Stimulated activated naive CD4-positive, alpha-beta T cell treated with Interleukin-2 at 50 U/mL for 16 hours (primary cell): ENCODE measurements at regions not wholly inside any gene's neighbourhood (a gene's known extent, or its start where the extent isn't known, plus 50 kb on each side); places are given as distances from the start of the nearest gene placed in this dataset.
"Not testable (repeated sequence)": the region's sequence is repeated elsewhere in the genome, so short reads cannot be mapped to it uniquely, and the experiment has no call there.

Source experiments
- DNase-seq: peaks from one replicate; lab custom pipeline; 2025; lab: John Stamatoyannopoulos, UW

DNA sequence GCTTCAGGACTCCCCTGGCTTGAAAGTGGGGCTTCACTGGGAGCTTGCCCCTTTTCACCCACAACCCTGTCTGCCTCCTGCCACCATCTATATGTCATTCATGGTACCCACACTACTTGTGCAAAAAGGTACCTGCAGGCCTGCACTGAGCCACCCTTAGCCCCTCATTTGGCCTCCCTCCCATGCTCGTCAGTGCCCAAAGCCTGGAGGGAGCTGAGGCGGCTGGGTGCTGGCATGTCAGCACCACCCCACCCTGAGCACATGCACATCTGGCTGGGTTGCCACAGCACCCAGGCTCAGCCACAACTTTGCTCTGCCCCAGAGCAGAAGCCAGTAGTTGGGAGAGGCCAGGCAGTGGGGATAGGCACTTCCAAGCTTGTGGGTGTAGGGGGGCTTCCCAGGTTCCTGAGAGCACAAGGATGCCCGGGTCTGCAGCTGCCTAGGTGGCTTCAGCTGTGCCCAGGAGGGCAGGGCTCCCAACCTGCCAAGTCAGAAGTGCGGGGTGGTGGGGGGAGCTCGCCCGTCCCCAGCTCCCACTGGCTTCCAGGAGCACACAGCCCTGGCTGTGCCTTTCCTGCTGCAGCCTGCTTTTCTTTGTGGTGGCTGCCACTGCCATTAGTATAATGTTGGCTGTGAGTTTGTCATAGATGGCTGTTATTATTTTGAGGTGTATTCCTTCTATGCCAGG lies 1054.6 kb upstream of the EPHA6 start:
- no peak for DNase-seq

DNA sequence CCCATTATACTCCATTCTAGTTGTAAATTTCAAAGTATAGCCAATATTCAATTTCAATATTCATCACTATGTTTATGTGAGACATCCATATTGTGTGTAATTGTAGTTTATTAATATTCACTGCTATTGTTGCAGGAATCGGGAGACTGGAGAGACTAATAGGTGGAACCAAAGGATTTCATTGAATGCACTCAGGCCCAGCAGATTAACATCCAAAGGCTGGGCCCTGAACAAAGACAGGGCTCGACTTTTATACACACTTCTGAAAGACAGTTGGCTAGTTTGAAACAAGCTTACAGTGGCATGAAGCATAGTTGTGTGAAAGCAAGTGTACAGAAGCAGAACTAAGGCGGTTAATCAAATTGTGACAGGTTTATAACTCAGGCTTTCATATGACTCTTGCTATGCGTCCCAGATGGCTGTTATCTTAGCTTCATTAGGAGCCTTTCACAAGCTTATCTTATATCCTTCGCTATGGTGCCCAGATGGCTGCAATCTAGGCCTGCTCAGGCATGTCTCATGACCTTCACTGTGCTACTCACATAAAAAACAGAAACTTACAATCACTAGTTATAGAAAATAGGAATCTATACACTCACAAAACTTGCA lies 1038.8 kb upstream of the EPHA6 start:
- no peak for DNase-seq

DNA sequence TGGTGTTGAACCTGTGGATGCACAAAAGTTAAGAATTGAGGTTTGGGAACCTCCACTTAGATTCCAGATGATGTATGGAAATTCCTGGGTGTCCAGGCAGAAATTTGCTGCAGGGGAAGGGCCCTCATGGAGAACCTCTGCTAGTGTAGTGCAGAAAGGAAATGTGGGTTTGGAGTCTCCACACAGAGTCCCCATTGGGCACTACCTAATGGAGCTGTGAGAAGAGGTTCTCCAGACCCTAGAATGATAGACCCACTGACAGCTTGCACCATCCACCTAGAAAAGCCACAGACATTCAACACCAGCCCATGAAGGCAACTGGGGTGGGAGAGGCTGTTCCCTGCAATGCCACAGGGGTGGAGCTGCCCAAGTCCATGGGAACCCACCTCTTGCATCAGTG lies 1032.8 kb upstream of the EPHA6 start:
- no peak for DNase-seq

DNA sequence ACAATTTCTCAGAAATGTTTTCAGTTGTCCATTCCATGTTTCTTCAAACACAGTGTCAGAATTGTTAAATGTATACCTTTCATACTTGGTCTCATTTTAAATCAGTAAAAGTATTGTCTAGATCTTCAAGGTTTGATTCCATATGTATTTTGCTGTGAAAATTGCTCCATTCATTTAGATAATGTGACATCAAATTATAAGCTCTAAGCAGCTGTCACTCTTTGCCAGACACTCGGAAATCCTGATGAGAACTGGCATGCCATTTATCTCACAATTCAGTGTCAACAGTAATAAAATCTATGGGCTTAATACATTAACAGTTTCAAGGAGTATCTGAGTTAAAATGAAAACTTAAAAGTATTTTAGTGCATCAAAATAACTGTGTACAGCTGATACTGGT lies 1025.3 kb upstream of the EPHA6 start:
- no peak for DNase-seq

DNA sequence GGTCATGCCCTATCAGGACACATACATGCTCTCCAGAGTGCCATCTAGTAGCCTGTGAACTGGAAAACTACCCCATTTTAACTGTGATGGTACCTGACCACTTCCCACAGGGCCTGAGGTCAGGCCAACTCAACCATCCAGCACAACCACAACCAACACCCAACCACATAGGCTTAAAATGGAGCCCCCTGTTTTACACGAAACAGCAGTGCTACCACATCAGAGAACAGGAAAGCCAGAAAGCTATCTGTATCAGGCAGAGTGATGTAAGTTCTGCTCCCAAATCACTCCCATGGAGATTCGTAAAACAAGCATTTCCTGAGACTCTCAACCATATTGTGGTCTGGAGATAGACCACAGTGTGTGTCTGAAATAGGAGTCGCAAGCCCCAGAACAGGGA lies 1017.3 kb upstream of the EPHA6 start:
- DNase-seq, result no peak

DNA sequence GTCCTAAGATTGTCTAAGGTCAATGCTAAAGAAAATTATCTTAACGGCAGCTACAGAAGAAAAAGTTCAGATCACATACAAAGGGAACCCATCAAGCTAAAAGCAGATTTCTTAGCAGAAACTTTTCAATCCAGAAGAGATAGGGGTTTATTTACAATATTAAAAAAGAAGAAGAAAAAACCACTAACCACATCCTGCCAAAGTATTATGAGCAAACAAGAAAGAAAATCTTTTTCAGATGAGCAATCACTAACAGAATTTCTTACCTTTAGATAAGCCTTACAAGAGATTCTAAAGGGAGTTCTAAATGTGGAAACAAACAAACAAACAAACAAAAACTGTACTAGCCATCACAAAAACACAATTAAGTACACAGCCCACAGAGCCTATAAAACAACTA lies 1015.8 kb upstream of the EPHA6 start:
- DNase-seq, result no peak

DNA sequence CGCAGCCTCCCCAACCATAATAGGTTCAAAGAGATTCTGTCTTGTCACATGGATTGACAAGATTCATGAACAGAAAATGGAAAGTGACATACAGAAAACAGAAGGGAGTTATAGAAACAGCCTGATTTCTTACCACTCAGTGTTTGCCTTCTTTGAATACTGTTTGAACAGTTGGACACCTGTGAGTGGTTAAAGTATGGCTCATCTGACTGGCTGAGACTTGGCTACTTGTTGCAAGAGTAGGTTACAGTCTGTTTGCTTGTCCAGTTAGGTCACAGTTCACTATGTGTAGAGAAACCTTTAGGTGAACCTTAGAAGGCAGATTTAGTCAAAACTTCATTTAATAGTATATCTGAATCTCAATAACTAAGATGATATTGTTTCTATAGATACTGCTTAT lies 1003.9 kb upstream of the EPHA6 start:
- DNase-seq, result no peak

DNA sequence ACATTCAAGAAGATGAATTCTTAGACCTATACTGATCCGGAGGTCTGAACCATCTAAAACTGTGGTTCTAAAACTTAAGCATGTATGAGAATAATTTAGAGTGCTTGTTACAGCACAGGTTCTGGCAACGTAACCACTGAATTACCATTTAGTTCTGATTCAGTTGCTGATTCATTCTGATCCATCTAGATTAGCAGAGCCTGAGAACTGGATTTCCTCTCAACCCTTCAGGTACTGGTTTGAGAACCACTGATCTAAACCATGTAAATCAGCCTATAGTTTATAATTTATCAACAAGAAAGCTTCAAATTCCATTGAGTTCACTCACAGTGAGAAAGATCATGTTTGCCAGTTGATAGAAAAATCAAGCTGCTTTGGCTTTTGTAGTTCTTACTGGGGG lies 1001.1 kb upstream of the EPHA6 start:
- DNase-seq, result no peak

DNA sequence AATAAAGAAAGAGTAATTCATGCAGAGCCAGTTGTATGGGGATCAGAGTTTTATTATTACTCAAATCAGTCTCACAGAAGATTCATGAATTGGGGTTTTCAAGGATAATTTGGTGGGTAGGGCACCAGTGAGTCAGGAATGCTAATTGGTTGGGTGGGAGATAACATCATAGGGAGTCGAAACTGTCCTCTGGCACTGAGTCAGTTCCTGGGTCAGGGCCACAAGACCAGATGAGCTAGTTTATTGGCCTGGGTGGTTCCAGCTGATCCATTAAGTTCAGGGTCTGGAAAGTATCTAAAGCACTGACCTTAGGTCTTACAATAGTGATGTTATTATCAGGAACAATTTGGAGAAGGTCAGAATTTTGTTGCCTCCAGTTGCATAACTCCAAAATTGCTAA lies 998.6 kb upstream of the EPHA6 start:
- no peak for DNase-seq

DNA sequence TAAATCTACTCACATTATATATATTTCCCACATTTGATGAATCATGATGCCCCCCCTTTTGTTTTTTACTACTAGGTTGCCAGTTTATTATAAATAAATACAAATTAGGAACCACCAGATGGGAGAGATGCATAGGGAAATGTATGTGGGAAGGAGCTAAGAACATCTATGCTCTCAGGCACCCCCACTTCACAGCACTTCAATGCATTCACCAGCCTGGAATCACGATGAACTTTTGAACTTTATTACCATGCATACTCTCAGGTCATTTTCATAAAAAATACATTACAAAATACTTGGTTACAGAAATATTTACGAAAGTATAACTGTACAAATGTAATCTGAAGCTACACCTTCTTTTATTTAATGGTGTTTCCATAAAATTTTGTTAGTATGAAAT lies 988.0 kb upstream of the EPHA6 start:
- DNase-seq, result no peak

DNA sequence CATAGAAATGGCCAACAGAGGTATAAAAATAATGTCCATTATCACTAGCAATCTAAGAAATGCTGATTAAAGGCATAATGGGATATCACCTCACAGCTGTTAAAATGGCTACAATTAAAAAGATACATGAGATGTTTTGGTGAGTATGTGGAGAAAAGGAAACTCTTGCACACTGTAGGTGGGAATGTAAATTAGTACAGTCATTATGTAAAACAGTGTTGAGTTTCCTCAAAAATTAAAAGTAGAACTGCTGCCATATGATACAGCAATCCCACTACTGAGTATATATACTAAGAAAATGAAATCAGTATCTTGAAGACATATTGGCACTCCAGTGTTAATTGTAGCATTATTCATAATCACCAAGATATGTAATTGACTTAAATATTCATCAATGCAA lies 982.2 kb upstream of the EPHA6 start:
- no peak for DNase-seq

DNA sequence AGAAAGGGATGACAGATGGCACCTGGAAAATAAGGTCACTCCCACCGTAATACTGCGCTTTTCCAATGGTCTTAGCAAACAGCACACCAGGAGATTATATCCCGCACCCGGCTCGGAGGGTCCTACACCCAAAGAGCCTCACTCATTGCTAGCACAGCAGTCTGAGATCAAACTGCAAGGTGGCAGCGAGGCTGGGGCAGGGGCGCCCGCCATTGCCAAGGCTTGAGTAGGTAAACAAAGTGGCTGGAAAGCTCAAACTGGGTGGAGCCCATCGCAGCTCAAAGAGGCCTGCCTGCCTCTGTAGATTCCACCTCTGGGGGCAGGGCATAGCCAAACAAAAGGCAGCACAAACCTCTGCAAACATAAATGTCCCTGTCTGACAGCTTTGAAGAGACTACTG lies 953.8 kb upstream of the EPHA6 start:
- not testable (repeated sequence) for DNase-seq

DNA sequence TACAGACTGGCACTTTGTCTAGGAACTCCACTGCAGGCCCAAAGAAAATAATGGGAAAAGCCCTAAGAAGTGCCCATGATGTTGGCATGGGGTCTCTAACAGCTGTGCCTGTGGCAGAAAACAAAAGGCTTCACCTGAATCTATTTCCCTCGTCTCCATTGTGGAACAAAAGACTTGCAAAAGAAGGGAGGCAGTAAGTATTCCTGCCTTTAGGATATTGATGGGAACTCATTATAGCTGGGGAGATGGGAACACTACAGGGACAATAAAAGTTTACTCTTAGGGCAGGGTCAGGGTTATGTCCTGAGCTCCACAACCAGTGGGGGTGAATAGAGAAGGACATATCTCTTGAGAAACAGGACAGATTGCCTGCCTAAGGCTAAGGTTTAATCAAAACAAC lies 930.6 kb upstream of the EPHA6 start:
- DNase-seq, result no peak

DNA sequence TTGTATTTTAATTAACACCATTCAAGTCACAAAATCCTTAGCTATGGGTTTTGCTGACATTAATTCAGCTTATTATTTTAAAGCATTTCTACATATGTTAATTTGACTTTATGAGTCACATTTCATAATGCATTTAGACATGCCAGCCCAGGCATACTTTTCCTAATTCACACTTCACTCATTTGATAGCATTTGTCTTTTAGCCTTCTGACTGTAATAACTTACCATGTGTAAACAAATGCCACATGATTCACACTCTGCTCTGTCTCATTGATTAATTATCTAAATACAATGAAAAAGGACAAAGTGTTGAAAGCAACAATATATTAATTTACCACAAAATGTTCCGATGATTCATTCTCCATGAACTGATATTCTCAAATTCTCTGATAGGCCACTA lies 927.8 kb upstream of the EPHA6 start:
- no peak for DNase-seq

DNA sequence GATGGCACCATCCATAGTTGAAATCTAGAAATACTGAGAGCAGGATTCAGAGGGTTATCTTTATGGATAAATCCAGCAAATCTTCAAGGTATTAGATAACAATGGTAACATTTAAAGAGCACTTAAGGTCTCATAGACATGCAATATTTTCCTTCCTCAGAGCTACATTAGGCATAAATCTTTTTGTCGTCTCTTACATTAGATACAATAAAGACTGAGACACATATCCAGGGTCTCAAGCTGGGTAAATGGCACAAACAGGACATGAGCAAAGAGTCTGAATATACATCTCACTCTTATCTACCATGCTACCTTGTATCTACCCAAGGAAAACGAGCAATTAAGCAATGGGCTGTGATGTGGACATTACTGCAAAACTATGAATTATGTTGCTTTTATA lies 927.3 kb upstream of the EPHA6 start:
- no peak for DNase-seq

DNA sequence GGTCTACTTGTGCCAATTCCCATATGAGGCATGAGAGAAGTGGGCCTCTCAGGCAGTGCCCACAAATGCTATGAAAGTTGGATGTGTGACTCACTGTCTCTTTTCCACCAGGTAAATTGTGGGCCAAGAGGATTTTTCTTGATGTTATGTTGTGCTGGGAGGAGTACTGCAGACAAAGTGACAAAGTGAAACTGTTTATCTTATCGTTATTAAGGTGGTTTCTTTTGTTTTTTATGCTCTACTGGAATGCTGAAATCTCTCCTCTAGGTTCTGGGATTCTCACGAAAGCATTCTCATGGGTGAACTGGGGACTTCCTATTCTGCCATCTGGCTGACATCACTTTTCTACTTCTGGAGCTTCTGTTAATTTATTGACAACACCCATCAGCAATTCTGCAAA lies 919.6 kb upstream of the EPHA6 start:
- DNase-seq, result no peak

DNA sequence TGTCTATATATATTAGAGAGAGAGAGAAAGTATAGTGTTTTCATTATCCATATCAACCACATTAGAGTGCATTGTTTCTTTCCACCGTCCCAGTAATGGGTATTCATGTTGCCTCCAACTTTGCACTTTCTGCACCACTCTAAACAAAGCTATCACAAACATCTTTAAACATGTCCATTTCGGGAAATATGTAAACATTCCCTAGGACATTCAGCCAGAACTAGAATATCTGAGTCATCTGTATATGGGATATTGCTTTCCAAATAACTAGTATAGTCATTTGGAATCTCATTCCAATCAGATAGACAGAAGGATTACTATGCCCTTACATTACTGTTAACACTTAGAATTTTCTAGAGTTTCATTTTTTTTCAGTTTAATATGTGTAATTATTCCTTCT lies 914.9 kb upstream of the EPHA6 start:
- no peak for DNase-seq

DNA sequence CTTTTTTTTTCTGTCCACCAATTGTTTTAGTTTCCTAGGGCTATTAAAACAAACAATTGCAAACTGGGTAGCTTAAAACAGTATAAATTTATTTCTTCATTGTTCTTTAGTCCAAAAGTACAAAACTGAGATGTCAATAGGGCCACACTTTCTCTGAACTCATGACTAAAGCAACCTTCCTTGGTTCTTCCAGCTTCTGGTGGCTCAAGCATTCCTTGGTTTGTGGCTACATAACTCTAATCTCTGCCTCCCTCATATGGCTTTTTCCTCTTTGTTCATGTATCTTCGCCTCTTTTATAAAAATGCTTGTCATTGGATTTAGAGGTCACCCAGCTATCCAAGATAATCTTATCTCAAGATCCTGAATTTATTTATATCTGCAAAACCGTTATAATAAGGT lies 914.5 kb upstream of the EPHA6 start:
- DNase-seq, result no peak

DNA sequence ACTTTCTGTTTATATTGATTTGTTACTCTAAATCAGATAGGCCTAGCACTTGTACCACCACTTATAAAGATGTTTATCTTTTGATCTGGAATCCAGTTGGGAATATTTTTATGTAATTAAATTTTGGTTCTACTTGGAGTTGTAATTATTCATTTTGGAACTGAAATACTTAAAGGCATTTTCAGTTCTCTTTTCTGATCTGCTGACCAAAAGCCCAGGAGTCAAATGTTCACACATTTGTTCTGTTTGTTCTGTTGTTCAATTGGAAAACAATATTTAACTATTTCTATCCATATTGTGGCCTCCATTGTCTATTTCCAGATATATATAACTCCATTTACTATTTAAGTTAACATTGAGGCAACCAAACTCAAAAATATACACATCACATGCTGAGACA lies 912.4 kb upstream of the EPHA6 start:
- DNase-seq, result no peak

DNA sequence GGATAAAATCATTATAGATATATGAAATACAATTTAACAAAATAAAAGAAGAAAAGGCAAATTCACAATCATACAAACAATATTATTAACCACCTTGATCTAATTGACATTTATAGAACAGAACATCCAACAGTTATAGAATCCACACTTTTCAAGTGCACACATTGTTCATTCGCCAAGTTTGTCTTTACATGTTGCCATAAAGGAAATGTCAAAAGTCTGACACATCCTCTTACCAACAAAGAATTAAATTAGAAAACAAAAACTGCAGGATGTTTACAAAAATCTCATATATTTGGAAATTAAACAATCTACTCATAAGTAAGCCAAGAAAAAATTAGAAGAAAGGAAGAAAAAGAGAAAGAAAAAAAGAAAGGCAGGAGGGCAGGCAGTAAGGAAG lies 909.2 kb upstream of the EPHA6 start:
- DNase-seq, result no peak

DNA sequence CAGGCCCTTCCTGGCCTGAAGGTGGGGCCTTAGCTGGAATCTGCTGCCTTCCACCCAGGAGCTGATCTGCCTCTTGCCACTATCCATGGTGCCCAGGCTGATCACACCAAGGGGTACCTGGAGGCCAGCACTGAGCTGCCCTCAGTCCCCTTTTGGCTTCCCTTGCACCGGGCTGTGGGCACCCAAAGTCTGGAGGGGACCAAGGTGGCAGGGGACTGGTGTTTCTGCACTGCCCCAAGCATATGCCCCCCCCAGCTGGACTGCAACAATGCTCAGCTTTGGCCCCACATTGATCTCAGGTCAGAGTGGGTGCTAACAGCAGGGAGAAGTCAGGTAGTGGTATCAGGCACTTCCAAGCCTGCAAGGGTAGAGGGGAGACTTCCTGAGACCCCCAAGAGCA lies 902.6 kb upstream of the EPHA6 start:
- DNase-seq, result no peak

DNA sequence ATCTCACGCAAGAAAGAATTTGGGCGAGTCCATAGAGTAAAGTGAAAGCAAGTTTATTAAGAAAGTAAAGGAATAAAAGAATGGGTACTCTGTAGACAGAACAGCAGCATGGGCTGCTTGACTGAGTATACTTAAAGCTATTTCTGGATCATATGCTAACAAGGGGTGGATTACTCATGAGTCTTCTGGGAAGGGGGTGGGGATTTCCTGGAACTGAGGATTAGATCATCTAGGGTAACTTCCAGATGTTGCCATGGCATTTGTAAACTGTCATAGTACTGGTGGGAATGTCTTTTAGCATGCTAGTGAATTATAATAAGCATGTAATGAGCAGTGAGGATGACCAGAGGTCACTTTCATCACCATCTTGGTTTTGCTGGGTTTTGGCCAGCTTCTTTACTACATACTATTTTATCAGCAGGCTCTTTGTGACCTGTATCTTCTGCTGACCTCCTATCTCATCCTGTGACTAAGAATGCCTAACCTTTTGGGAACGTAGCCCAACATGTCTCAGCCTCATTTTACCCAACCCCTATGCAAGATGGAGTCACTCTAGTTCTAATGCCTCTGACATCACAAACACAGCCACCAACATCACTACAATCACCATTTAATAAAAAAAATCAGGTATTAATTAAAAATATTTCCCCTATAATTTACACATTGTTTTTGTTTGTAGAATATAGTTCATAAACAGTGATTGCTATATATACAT lies 890.7 kb upstream of the EPHA6 start:
- no peak for DNase-seq

DNA sequence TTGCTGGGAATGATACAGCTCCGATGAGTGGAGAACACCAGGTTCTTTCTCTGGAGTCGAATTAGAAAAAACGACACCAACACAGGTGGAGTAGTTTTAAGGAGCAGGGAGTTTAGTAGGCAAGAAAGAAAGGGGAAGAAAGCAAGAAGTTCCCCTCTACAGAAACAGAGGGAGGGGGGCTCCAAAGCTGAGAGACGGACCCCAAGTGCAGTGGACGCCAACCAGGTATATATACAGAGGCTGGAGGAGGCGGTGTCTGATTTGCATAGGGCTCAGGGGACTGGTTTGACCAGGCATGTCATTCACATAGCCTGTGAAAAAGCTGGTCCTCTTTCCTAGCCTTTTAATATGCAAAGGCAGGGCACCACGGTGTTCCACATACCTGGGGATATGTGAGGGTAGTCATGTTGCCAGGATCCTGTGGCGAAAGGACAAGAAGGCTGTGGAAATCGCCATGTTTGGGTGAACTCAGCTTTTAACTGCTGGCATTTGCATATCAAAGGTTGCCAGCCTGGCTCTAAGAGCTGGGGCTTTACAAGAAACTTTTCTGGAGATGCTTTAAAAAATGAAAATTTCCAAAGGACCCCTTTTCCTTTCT lies 887.4 kb upstream of the EPHA6 start:
- no peak for DNase-seq
